Natural killer cell (primary cell): ENCODE measurements at regions not wholly inside any gene's neighbourhood (a gene's known extent, or its start where the extent isn't known, plus 50 kb on each side); places are given as distances from the start of the nearest gene placed in this dataset.

ENCODE experiments used
- ATAC-seq, 3 donors: fragments of 150-1000 bp in 2 of 3; fragments of 200-7000 bp in 1 of 3; cut with Tn5 transposase; 1 replicate in 1 of 3; 2 replicates in 2 of 3; pipeline ENCODE4 v1.10.0; 2021; ENCODE audit warnings: mild to moderate bottlenecking in 2 of 3, moderate library complexity in 2 of 3
- DNase-seq, 2 donors: peaks; one replicate each; pipeline versions ENCODE4 v3.0.0 to v3.0.0-alpha.2; 2013 to 2021; ENCODE audit warnings: mixed read lengths in 1 of 2
- H3K27ac ChIP-seq: one replicate; pipeline ENCODE4 v1.5.1; 2013; ENCODE audit warnings: mild to moderate bottlenecking, low read length
- H3K27me3 ChIP-seq: one replicate; pipeline ENCODE4 v1.6.1; 2013; ENCODE audit warnings: low read length; ENCODE audit not compliant: control insufficient read depth, insufficient read depth
- H3K36me3 ChIP-seq: one replicate; pipeline ENCODE4 v1.6.1; 2013; ENCODE audit warnings: low read length; ENCODE audit not compliant: control insufficient read depth, insufficient read depth
- H3K4me1 ChIP-seq: one replicate; pipeline ENCODE4 v1.6.1; 2013; ENCODE audit warnings: low read length; ENCODE audit not compliant: control insufficient read depth, insufficient read depth
- H3K4me3 ChIP-seq: one replicate; pipeline ENCODE4 v1.5.1; 2013; ENCODE audit warnings: low read length
- H3K9me3 ChIP-seq: one replicate; pipeline ENCODE4 v1.6.1; 2013; ENCODE audit warnings: low read length; ENCODE audit not compliant: control insufficient read depth, insufficient read depth
- H3K27ac Mint-ChIP-seq, 2 donors: one replicate each; pipeline ENCODE4 v1.8.0; 2022; ENCODE audit warnings: mild to moderate bottlenecking in 2 of 2, mixed read lengths in 2 of 2, moderate library complexity in 1 of 2
- H3K27me3 Mint-ChIP-seq, 2 donors: one replicate each; pipeline ENCODE4 v1.8.0; 2022; ENCODE audit warnings: low read depth in 2 of 2, mixed read lengths in 2 of 2
- H3K36me3 Mint-ChIP-seq: one replicate; pipeline ENCODE4 v1.8.0; 2022; ENCODE audit warnings: mixed read lengths
- H3K4me1 Mint-ChIP-seq, 2 donors: one replicate each; pipeline ENCODE4 v1.8.0; 2022; ENCODE audit warnings: mixed read lengths in 2 of 2
- H3K4me3 Mint-ChIP-seq: one replicate; pipeline ENCODE4 v1.8.0; 2022; ENCODE audit warnings: mild to moderate bottlenecking, moderate library complexity, mixed read lengths
- H3K9me3 Mint-ChIP-seq, 2 donors: one replicate each; pipeline ENCODE4 v1.8.0; 2022; ENCODE audit warnings: mixed read lengths in 2 of 2
- WGBS: methylation state at CpG from one replicate; pipeline ENCODE4 v1.1.7; 2013; ENCODE audit warnings: missing lambda C conversion rate; ENCODE audit not compliant: insufficient coverage; 5-methylcytosine and 5-hydroxymethylcytosine counted together
- intact Hi-C: fragments of 100-400 bp; cut with micrococcal nuclease; formaldehyde crosslinking; loops from one replicate; pipeline ENCODE4 v1.14.2; 2022
- TF ChIP-seq, protein P1 (sequence below): fragments of 200-600 bp; IDR thresholded peaks from one replicate; pipeline ENCODE4 v1.8.0; 2022; ENCODE audit warnings: antibody characterized with exemption

DNA sequence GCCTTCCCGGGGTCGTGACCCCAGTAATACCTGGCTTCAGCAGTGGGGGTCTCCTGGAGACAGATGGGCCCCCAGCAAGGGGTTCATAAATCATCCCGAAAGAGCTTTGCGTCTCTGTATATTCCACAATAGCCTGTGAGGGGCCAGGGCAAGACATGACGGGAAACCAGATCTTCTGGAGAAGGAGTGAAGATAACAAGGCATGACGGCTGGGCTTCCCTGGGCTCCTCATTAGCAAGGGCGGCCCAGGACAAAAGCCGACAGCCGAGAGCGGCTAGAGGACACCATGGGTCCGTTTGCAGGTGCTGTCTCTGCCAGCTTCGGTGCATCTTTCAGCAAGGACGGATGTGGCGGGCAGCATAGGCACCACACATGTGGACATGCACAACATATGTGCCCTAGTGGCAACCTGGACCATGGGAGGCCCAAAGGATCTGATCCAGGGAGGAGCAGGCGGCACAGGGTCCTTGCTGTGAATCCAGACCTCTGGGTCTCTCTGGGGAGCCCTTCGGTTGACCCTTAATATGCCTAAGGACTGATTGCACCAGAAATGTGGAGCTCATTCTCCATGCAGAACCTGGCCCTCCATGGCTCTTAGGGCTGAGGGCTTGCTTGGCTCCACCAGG is 136.9 kb upstream of the FOXF1 start:
- Histone ChIP-seq H3K4me3 (no peak overlapping the region), H3K36me3 (no peaks in the 10 kb centered on the region), H3K4me1 (no peaks in the 10 kb centered on the region), H3K27me3 (no peaks in the 10 kb centered on the region), H3K9me3 (no peaks in the 10 kb centered on the region), H3K27ac (no peak overlapping the region)
- Mint-ChIP-seq H3K27ac (no peak overlapping the region), H3K9me3 (no peaks in the 10 kb centered on the region), H3K27me3 (peaks cover 9 to 14% of the 10 kb centered on the region in 2 donors), H3K36me3 (no peaks in the 10 kb centered on the region), H3K4me3 (no peak overlapping the region), H3K4me1 (no peaks in the 10 kb centered on the region)
- TF ChIP-seq, protein P1, sequence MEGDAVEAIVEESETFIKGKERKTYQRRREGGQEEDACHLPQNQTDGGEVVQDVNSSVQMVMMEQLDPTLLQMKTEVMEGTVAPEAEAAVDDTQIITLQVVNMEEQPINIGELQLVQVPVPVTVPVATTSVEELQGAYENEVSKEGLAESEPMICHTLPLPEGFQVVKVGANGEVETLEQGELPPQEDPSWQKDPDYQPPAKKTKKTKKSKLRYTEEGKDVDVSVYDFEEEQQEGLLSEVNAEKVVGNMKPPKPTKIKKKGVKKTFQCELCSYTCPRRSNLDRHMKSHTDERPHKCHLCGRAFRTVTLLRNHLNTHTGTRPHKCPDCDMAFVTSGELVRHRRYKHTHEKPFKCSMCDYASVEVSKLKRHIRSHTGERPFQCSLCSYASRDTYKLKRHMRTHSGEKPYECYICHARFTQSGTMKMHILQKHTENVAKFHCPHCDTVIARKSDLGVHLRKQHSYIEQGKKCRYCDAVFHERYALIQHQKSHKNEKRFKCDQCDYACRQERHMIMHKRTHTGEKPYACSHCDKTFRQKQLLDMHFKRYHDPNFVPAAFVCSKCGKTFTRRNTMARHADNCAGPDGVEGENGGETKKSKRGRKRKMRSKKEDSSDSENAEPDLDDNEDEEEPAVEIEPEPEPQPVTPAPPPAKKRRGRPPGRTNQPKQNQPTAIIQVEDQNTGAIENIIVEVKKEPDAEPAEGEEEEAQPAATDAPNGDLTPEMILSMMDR = no peak
- intact Hi-C loops = no loop called here
- DNase-seq (no peak), ATAC-seq (no peak)
- 77% methylated on average over 16 of the region's 16 CpGs for WGBS

DNA sequence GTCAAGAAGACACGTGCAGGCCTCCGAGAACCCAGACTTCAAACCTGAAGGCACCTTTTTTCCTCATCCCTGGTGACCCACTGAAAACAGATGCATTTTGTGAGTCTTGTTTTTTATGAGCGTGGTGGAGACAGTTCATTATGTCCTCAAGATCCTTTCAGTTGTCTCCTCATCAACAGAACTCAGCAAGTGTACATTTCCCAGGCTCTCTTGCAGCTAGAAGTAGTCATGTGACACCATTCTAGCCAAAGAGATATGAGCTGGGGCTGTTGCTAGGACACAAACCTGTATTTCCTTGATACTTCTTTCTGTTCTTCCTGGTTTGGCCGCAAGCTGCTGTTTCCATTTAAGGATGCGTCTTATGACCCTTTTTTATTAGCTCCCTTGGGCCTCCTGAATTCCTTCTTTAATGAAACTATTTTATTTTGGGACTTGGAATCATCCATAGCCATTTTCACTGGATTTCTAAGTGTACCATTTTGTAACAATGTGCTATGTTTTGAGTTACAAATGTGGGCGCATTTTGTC is 135.7 kb upstream of the FOXF1 start:
- ATAC-seq (no peak), DNase-seq (no peak)
- Mint-ChIP-seq H3K4me1 (no peaks in the 10 kb centered on the region), H3K27ac (no peak overlapping the region), H3K27me3 (peaks cover 9% of the 10 kb centered on the region in 2 donors), H3K36me3 (no peaks in the 10 kb centered on the region), H3K4me3 (no peak overlapping the region), H3K9me3 (no peaks in the 10 kb centered on the region)
- Histone ChIP-seq H3K27ac (no peak overlapping the region), H3K27me3 (no peaks in the 10 kb centered on the region), H3K36me3 (no peaks in the 10 kb centered on the region), H3K4me1 (no peaks in the 10 kb centered on the region), H3K9me3 (no peaks in the 10 kb centered on the region), H3K4me3 (no peak overlapping the region)
- intact Hi-C loops = no loop called here
- TF ChIP-seq, protein P1 = no peak
- WGBS = 96% methylated on average over 6 of the region's 6 CpGs

DNA sequence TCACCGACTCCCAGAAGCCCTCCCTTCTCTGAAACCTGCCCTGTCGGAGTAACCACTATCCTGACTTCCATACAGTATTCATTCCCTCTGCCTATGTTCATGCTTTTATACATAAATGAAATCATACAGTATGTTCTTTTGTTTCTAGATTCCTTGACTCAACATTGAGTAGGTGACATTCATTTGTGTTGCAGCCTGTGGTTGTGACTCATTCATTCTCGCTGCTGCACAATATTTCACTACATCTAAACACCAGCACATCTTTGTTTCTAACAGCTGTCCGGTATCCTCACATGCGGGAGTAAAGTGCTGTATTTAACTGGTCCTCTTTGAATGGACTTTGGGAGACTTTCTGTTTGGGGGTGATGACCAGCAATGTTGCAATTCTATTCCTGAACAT is 135.0 kb upstream of the FOXF1 start:
- intact Hi-C loops = no loop called here
- Mint-ChIP-seq H3K27me3 (peaks cover 9% of the 10 kb centered on the region in 2 donors), H3K4me1 (no peaks in the 10 kb centered on the region), H3K36me3 (no peaks in the 10 kb centered on the region), H3K9me3 (no peaks in the 10 kb centered on the region), H3K27ac (no peak overlapping the region), H3K4me3 (no peak overlapping the region)
- Histone ChIP-seq H3K36me3 (no peaks in the 10 kb centered on the region), H3K27ac (no peak overlapping the region), H3K9me3 (no peaks in the 10 kb centered on the region), H3K27me3 (no peaks in the 10 kb centered on the region), H3K4me3 (no peak overlapping the region), H3K4me1 (no peaks in the 10 kb centered on the region)
- 77% methylated on average over 5 of the region's 5 CpGs for WGBS
- no peak for ATAC-seq
- no peak for DNase-seq
- TF ChIP-seq, protein P1 = no peak

DNA sequence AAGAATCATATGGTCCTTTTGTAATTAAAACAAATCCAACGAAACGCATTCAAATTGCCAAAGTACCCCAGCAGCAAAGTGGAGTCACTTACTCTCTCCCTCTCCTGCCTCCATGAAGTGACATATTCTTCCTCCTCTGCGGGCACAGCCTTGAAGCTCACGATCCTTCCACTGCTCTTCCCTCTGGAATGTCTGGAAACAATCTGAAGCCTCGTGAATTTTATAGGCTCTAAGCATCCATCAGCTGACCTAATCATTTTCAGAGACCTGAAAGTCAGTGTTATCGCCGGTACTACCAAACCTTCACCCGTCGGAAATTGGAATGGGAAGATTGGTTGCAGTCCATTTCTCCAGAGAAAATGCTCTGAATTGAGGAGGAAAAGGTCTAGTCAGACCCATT is 134.5 kb upstream of the FOXF1 start:
- TF ChIP-seq, protein P1 = no peak
- intact Hi-C loops = no loop called here
- H3K4me1 ChIP-seq = no peaks in the 10 kb centered on the region
- H3K4me3 ChIP-seq = no peak overlapping the region
- Mint-ChIP-seq H3K36me3 (no peaks in the 10 kb centered on the region), H3K27ac (no peak overlapping the region), H3K27me3 (peaks cover 9 to 10% of the 10 kb centered on the region in 2 donors), H3K4me1 (no peaks in the 10 kb centered on the region), H3K9me3 (no peaks in the 10 kb centered on the region), H3K4me3 (no peak overlapping the region)
- DNase-seq = no peak
- no peaks in the 10 kb centered on the region for H3K27me3 ChIP-seq
- no peak overlapping the region for H3K27ac ChIP-seq
- 74% methylated on average over 9 of the region's 9 CpGs for WGBS
- H3K9me3 ChIP-seq = no peaks in the 10 kb centered on the region
- H3K36me3 ChIP-seq = no peaks in the 10 kb centered on the region
- no peak for ATAC-seq
